ENCODE measurements at regions not wholly inside any gene's neighbourhood (a gene's known extent, or its start where the extent isn't known, plus 50 kb on each side); places are given as distances from the start of the nearest gene placed in this dataset.
"Not testable (repeated sequence)": the region's sequence is repeated elsewhere in the genome, so short reads cannot be mapped to it uniquely, and the experiment has no call there.

DNA sequence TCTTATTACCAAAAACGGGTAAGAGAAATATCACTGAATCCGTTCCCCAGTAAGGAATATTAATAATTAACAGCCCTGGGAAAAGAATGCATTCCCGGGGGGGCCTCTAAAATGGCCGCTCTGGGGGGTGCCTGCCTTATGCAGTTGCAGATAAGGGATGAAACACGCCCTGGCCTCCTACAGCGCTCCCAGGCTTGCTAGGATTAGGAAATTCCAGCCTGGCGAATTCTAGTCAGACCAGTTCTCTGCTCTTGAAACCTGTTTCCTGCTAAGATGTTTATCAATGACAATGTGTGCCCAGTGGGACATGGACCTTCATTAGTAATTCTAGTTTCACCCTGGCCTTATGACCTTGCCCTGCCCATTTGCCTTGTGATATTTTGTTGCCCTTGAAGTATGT, 76.1 kb upstream of the CRIM1 start:
- TF ChIP-seq MAX (IDR thresholded peaks at IDR 0.05); POLR2A (IDR thresholded peaks at IDR 0.05; ENCODE audit: control extremely low read depth in 1 of 2, low read depth in 2 of 2, low read length in 2 of 2); SP4 (IDR thresholded peaks at IDR 0.05; ENCODE audit: low read length); RAD21 (IDR thresholded peaks at IDR 0.05 in 1 of 2, conservative IDR thresholded peaks at IDR 0.05 in 1 of 2; ENCODE audit: low read depth in 2 of 2, low read length in 2 of 2); RFX5 (IDR thresholded peaks at IDR 0.05; ENCODE audit: borderline replicate concordance, low read depth, low read length): not testable (repeated sequence)
- TF ChIP-seq, protein P1, sequence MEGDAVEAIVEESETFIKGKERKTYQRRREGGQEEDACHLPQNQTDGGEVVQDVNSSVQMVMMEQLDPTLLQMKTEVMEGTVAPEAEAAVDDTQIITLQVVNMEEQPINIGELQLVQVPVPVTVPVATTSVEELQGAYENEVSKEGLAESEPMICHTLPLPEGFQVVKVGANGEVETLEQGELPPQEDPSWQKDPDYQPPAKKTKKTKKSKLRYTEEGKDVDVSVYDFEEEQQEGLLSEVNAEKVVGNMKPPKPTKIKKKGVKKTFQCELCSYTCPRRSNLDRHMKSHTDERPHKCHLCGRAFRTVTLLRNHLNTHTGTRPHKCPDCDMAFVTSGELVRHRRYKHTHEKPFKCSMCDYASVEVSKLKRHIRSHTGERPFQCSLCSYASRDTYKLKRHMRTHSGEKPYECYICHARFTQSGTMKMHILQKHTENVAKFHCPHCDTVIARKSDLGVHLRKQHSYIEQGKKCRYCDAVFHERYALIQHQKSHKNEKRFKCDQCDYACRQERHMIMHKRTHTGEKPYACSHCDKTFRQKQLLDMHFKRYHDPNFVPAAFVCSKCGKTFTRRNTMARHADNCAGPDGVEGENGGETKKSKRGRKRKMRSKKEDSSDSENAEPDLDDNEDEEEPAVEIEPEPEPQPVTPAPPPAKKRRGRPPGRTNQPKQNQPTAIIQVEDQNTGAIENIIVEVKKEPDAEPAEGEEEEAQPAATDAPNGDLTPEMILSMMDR (IDR thresholded peaks at IDR 0.05; ENCODE audit: control extremely low read depth in 1 of 3, insufficient read depth in 1 of 3, low read depth in 1 of 3, low read length in 3 of 3), result not testable (repeated sequence)
- TF ChIP-seq, protein P2, sequence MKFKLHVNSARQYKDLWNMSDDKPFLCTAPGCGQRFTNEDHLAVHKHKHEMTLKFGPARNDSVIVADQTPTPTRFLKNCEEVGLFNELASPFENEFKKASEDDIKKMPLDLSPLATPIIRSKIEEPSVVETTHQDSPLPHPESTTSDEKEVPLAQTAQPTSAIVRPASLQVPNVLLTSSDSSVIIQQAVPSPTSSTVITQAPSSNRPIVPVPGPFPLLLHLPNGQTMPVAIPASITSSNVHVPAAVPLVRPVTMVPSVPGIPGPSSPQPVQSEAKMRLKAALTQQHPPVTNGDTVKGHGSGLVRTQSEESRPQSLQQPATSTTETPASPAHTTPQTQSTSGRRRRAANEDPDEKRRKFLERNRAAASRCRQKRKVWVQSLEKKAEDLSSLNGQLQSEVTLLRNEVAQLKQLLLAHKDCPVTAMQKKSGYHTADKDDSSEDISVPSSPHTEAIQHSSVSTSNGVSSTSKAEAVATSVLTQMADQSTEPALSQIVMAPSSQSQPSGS (IDR thresholded peaks at IDR 0.05; ENCODE audit: low read length), result not testable (repeated sequence)

Data from H1 (cell line).